RPMI7951 (cell line): ENCODE measurements at regions not wholly inside any gene's neighbourhood (a gene's known extent, or its start where the extent isn't known, plus 50 kb on each side); places are given as distances from the start of the nearest gene placed in this dataset.
"Not testable (repeated sequence)": the region's sequence is repeated elsewhere in the genome, so short reads cannot be mapped to it uniquely, and the experiment has no call there.

Experiments used
- DNase-seq: peaks from one replicate; pipeline ENCODE4 v3.0.0-alpha.2; 2012; ENCODE audit warnings: low read depth

DNA sequence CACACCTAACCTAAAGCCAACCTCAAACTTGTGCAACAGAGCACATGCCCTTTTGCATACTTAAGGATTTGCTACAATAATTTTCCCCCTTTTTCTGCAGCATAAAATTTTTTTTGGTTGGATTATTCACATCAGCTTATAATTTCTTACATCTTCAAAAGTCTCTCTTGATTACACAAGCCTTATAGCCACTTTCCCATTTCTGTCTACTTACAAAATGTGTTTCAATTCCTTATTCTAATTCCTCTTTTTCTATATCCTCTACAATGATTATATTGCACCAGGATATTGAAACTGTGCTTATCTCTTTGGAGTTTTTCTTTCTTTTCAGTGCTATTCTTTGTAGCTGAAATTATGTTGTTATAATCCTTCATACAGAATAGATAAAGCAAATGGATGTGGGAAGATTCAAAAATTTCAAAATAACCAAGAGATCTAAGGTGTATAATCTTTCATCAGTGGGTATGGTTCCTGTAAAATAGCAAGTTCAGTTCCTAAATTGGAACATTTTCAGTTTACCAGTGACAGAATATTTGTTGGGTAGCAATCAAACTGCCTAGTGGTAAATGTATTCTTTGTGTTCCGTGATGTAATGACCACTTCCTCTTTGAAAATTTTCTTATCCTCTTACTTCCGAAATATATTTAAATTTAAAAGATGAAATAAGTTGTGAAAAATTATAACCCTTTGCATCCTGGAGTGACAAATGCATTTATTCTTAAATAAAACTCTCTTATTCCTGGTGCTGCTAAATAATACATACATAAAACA, 386.8 kb upstream of the CHD1 start:
- no peak for DNase-seq

DNA sequence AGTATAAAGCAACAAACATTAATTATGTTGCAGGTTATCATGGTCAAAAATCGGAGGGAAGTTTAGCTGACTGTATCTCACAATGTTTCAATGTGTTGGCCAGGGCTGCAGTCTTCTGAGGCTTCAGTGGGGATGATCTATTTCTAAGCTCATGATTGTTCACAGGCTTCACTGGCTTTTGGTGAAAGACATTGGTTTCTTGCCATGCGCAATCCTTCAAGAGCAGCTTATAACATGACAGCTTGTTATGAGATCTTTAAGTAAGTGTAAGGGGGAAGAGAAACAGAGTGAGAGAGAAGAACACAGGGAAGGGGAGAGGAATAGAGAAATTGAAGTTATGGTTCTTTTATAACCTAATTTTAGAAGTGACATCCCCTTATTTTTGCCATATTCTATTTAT, 385.9 kb upstream of the CHD1 start:
- DNase-seq: no peak

- no peak for DNase-seq
These were observed 379.3 kb upstream of the CHD1 start for GRCh38 chr5:99308131-99308530.

GRCh38 chr5:99305045-99305580, 376.3 kb upstream of the CHD1 start:
- DNase-seq: no peak

DNA sequence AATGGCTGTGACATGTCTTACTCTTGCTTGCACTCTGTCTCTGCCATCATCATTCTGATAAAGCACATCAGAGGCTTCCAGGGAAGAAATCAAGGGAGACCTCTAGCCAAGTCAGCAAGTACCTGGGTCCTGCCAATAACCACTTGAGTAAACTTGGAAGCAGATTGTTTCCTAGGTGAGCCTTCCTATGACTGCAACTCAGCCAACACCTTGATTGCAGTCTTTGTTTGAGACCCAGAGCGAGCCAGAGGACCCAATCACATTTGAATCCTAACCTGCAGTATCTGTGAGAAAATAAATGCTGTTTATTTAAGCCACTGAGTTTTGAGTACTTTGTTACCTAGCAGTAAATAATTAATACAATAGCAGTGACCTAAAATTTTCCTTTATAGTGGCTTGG, 356.8 kb upstream of the CHD1 start:
- no peak for DNase-seq

- no peak for DNase-seq
These were observed 346.3 kb upstream of the CHD1 start for GRCh38 chr5:99275128-99275527.

DNA sequence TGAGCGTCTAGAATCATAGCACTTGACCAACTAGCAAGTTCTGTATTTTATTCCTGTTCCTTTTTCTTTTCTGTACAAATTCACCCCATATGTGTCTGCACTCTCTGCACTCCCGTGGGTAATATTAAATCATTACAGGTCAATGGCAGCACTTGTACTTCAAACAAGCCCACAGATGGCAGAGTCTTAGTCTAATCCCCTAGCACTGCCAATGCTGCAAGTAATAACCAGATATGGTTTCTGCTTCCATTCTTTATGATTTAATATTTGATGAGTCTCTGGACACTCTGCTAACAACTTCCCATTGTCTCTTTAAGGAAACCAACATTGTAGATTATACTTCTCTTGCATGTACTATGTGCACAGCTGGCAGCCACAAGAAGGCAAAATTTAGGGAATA, 343.8 kb upstream of the CHD1 start:
- no peak for DNase-seq

DNA sequence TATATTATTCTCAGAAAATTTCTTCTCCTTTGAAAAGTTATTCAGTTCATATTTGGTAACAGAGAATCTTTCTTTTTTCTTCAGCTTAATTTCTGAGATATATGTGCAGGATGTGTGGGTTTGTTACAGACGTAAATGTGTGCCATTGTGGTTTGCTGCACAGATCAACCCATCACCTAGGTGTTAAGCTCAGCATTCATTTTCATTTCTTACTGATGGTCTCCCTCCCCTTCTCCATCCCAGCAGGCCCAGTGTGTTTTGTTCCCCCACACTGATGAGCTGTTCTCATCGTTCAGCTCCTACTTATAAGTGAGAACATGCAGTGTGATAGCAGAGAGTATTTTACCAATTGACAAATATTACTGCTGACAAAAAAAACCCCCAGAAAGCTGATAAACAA, 330.0 kb upstream of the CHD1 start:
- DNase-seq: no peak

- DNase-seq: no peak
These were observed 319.3 kb upstream of the CHD1 start for GRCh38 chr5:99248066-99248465.

DNA sequence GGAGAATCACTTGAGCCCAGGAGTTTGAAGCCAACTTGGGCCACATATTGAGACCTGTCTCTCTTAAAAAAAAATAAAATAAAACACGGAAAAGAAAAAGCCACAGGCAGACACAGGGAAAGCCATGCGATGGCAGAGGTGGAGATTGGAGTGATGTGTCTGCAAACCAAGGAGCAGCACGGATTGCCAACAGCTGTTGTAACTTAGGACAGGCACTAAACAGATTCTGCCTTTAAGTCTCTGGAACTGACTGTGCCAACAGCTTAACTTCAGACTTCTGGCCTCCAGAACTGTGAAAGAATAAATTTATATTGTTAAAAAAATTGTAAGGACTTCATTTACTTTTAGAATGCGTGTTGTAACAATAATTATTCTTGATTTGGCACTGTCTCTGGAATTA, 318.5 kb upstream of the CHD1 start:
- no peak for DNase-seq

DNA sequence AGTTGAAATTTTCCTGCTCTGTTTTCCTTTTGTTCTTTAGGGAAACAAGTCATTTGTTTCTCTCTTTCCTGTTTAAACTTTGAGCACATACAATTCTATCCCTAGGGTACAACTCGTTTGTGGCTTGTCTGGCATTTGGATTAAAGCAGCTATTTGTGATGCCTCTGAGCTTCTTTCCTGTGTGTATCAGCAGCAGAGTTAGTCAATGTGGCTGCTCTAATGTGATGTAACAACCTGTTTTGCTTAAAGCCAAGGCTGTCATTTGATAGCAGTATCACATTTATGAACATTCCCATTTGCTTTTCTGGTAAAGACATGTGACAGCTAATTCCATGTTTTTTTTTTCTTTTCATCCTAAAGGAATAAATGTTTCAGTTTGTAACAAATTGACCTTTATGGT, 314.3 kb upstream of the CHD1 start:
- no peak for DNase-seq

DNA sequence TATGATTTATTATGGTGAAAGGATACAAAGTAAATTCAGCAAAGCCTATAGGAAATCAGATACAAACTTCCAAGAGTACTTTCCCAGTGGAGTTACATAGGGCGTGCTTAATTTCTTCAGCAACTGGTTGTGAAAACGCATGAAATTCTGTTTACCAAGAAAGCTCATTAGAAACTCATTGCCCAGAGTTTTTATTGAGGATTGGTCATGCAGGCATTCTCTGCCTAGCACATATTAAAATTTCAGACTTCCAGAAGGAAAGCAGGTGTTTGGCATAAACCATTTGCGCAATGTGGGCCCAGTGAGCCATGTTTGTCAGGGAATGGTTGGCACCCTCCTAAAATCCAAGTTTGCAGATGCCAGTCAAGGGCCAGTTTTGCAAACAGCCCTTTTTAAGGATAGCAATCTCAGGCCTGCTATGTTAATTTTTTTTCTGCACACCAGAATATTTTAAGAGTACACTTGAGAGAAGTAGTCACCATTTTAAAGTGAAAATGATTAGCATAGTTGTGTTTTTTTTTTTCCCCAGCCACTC, 311.1 kb upstream of the CHD1 start:
- no peak for DNase-seq

GRCh38 chr5:99191206-99191745, 262.5 kb upstream of the CHD1 start:
- no peak for DNase-seq

- no peak for DNase-seq
These were observed 258.8 kb upstream of the CHD1 start for GRCh38 chr5:99187611-99188010.

DNA sequence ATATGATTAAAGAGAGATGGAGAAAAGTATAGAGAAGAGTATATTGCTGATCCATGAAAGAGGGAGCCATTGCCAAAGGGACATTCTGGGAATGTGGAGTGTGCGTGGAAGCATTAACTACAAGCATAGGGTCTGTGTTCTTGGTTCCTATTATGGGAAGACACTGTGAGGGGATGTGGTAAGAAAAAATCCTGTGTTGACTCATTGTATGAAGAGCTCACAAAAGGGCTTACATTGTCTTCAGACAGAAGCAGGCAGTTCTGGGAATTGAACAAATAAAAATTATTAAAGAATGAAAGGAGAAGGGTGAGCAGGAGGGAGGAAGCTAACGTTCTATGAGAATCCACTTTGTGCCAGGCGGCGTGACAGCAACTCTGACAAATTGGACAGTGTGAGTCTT, 250.4 kb upstream of the CHD1 start:
- DNase-seq: no peak

- DNase-seq: no peak
These were observed 249.0 kb upstream of the CHD1 start for GRCh38 chr5:99177796-99178195.

- DNase-seq: no peak
These were observed 247.4 kb upstream of the CHD1 start for GRCh38 chr5:99176186-99176585.

DNA sequence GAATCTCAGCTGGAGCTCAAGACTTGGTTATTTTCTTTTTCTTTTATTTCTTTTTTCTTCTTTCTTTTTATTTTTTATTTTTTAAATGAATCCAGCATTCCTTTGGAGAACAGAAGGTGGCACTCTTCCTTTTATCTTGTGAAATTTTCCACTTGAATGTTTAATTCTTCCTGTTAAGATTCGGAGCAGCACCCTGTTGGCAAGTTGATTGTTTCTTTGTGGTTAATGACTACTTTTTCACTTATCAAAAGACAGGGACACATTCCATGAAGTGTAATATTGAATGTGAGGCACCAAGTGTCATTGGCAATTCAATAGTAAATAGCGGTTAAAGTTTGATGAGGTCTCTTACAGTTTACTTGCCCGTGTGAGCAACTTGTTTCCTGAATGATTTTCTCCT, 240.5 kb upstream of the CHD1 start:
- no peak for DNase-seq

GRCh38 chr5:99161538-99161937, 232.7 kb upstream of the CHD1 start:
- not testable (repeated sequence) for DNase-seq

DNA sequence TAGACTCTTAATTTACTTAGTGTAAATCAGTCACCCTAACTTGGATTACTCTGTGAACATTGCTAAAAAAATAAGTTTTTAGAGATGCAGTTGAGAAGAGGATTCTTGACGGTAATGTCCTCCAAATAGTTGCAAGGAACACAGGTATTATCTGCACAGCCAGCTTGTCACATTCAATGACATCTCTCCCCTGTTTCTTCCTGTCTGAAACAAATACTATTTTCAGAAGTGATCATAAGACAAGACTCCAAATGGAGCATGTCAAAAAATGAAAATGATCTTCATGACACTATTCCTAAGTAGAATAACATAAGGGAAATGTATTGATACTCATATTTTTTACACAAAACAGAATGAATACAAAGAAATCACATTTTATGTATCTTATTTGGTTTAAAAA, 227.9 kb upstream of the CHD1 start:
- no peak for DNase-seq

DNA sequence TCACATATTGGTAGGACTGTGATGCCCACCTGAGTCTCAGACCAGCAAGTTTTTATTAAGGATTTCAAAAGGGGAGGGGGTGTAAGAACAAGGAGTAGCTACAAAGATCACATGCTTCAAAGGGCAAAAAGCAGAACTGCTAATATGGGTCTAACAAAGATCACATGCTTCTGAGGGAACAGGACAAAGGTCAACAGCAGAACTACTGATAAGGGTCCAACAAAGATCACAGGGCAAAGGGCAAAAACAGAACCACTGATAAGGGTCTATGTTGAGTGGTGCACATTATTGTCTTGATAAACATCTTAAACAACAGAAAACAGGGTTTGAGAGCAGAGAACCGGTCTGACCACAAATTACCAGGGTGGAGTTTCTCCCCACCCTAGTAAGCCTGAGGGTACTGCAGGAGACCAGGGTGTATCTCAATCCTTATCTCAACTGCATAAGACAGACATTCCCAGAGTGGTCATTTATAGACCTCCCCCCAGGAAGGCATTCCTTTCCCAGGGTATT, 214.5 kb upstream of the CHD1 start:
- not testable (repeated sequence) for DNase-seq

GRCh38 chr5:99141534-99142128, 212.8 kb upstream of the CHD1 start:
- no peak for DNase-seq

- DNase-seq: no peak
These were observed 210.1 kb upstream of the CHD1 start for GRCh38 chr5:99138911-99139310.
